CD4-positive, alpha-beta memory T cell (primary cell): ENCODE measurements at regions not wholly inside any gene's neighbourhood (a gene's known extent, or its start where the extent isn't known, plus 50 kb on each side); places are given as distances from the start of the nearest gene placed in this dataset.

Experiments used
- CTCF ChIA-PET: fragments of 350-600 bp; sonication (Branson Sonifier 250); formaldehyde crosslinking; loops from one replicate; lab custom pipeline; 2021; ENCODE audit warnings: inconsistent platforms; ENCODE audit not compliant: partially characterized antibody; lab: Charles Lee
- POLR2A ChIA-PET: fragments of 350-600 bp; sonication (Branson Sonifier 250); formaldehyde crosslinking; loops from one replicate; lab custom pipeline; 2021; ENCODE audit not compliant: partially characterized antibody; lab: Charles Lee
- DNase-seq, 5 donors: peaks; one replicate each; pipeline versions ENCODE4 v3.0.0 to v3.0.0-alpha.2; 2020 to 2022; ENCODE audit warnings: mixed read lengths in 1 of 5
- H3K27ac ChIP-seq: one replicate; pipeline ENCODE4 v1.7.0; 2013; ENCODE audit warnings: low read depth, low read length
- H3K27me3 ChIP-seq: 2 replicates; pipeline ENCODE4 v1.7.0; 2013; ENCODE audit warnings: mild to moderate bottlenecking, low read length, moderate library complexity; ENCODE audit not compliant: insufficient read depth
- H3K36me3 ChIP-seq: 2 replicates; pipeline ENCODE4 v1.7.0; 2013; ENCODE audit warnings: mild to moderate bottlenecking, low read length, moderate library complexity; ENCODE audit not compliant: insufficient read depth
- H3K4me1 ChIP-seq: 2 replicates; pipeline ENCODE4 v1.7.0; 2013; ENCODE audit warnings: mild to moderate bottlenecking, low read length, moderate library complexity; ENCODE audit not compliant: insufficient read depth
- H3K4me3 ChIP-seq, 2 donors: one replicate each; pipeline ENCODE4 v1.7.0; 2013; ENCODE audit warnings: low read length in 2 of 2, mild to moderate bottlenecking in 1 of 2
- H3K9me3 ChIP-seq, 2 donors: one replicate each; pipeline ENCODE4 v1.7.0; 2013; ENCODE audit warnings: low read length in 2 of 2, control low read depth in 1 of 2; ENCODE audit not compliant: control insufficient read depth in 1 of 2
- H3K27ac Mint-ChIP-seq, 7 donors: one replicate each; pipeline ENCODE4 v1.8.0; 2020 to 2021; ENCODE audit warnings: mixed read lengths in 7 of 7, mild to moderate bottlenecking in 6 of 7, inconsistent platforms in 3 of 7, moderate library complexity in 3 of 7
- H3K27me3 Mint-ChIP-seq, 2 donors: one replicate each; pipeline ENCODE4 v1.8.0; 2020 to 2021; ENCODE audit warnings: mixed read lengths in 2 of 2
- H3K36me3 Mint-ChIP-seq, 2 donors: one replicate each; pipeline ENCODE4 v1.8.0; 2020 to 2021; ENCODE audit warnings: mixed read lengths in 2 of 2, inconsistent platforms in 1 of 2, mild to moderate bottlenecking in 1 of 2
- H3K4me1 Mint-ChIP-seq, 4 donors: one replicate each; pipeline ENCODE4 v1.8.0; 2020 to 2021; ENCODE audit warnings: mixed read lengths in 4 of 4, mild to moderate bottlenecking in 1 of 4
- H3K4me3 Mint-ChIP-seq, 8 donors: one replicate each; pipeline ENCODE4 v1.8.0; 2020 to 2021; ENCODE audit warnings: mixed read lengths in 8 of 8, mild to moderate bottlenecking in 7 of 8, moderate library complexity in 6 of 8, inconsistent platforms in 3 of 8
- H3K9me3 Mint-ChIP-seq, 8 donors: one replicate each; pipeline ENCODE4 v1.8.0; 2020 to 2021; ENCODE audit warnings: mixed read lengths in 8 of 8, mild to moderate bottlenecking in 5 of 8, inconsistent platforms in 3 of 8, moderate library complexity in 1 of 8
- intact Hi-C: fragments of 100-400 bp; cut with micrococcal nuclease; formaldehyde crosslinking; loops from one replicate; pipeline ENCODE4 v1.15.1; 2023

- intact Hi-C loops: no loop called here
- DNase-seq: no peak
- H3K4me3 Mint-ChIP-seq: no peak overlapping the region
- no peaks in the 10 kb centered on the region for H3K36me3 Mint-ChIP-seq
- H3K27me3 Mint-ChIP-seq: peaks cover 2 to 4% of the 10 kb centered on the region in 2 donors
- CTCF ChIA-PET: no interaction called here
- no peaks in the 10 kb centered on the region for H3K9me3 Mint-ChIP-seq
- POLR2A ChIA-PET: no interaction called here
- Histone ChIP-seq H3K27ac (no peak overlapping the region), H3K9me3 (no peaks in the 10 kb centered on the region), H3K4me1 (no peaks in the 10 kb centered on the region), H3K27me3 (no peaks in the 10 kb centered on the region), H3K36me3 (no peaks in the 10 kb centered on the region), H3K4me3 (no peak overlapping the region)
- no peaks in the 10 kb centered on the region for H3K4me1 Mint-ChIP-seq
- no peak overlapping the region for H3K27ac Mint-ChIP-seq
Measured at GRCh38 chr12:28994179-28994715, 154.8 kb upstream of the FAR2 start.

- Histone ChIP-seq H3K27ac (no peak overlapping the region), H3K4me3 (no peak overlapping the region), H3K4me1 (no peaks in the 10 kb centered on the region), H3K9me3 (no peaks in the 10 kb centered on the region), H3K27me3 (no peaks in the 10 kb centered on the region), H3K36me3 (no peaks in the 10 kb centered on the region)
- Mint-ChIP-seq H3K36me3 (no peaks in the 10 kb centered on the region), H3K4me3 (no peak overlapping the region), H3K9me3 (peaks cover 0 to 2% (median 0%) of the 10 kb centered on the region in 8 donors), H3K27me3 (peaks cover 9 to 10% of the 10 kb centered on the region in 2 donors), H3K27ac (no peak overlapping the region), H3K4me1 (no peaks in the 10 kb centered on the region)
- CTCF ChIA-PET: no interaction called here
- POLR2A ChIA-PET: no interaction called here
- intact Hi-C loops: no loop called here
- no peak for DNase-seq
Measured at GRCh38 chr12:28996688-28997087, 152.4 kb upstream of the FAR2 start.

- peaks cover 11 to 12% of the 10 kb centered on the region in 2 donors for H3K27me3 Mint-ChIP-seq
- Histone ChIP-seq H3K27me3 (no peaks in the 10 kb centered on the region), H3K36me3 (no peaks in the 10 kb centered on the region), H3K27ac (no peak overlapping the region), H3K4me3 (no peak overlapping the region), H3K9me3 (no peaks in the 10 kb centered on the region), H3K4me1 (no peaks in the 10 kb centered on the region)
- no peak for DNase-seq
- H3K27ac Mint-ChIP-seq: no peak overlapping the region
- no peaks in the 10 kb centered on the region for H3K4me1 Mint-ChIP-seq
- intact Hi-C loops: no loop called here
- no peak overlapping the region for H3K4me3 Mint-ChIP-seq
- POLR2A ChIA-PET: no interaction called here
- H3K36me3 Mint-ChIP-seq: no peaks in the 10 kb centered on the region
- H3K9me3 Mint-ChIP-seq: peaks cover 0 to 2% (median 0%) of the 10 kb centered on the region in 8 donors
- CTCF ChIA-PET: no interaction called here
Measured at GRCh38 chr12:28998662-28999120, 150.4 kb upstream of the FAR2 start.

- Histone ChIP-seq H3K27me3 (no peaks in the 10 kb centered on the region), H3K9me3 (no peaks in the 10 kb centered on the region), H3K27ac (no peak overlapping the region), H3K36me3 (no peaks in the 10 kb centered on the region), H3K4me3 (no peak overlapping the region), H3K4me1 (no peaks in the 10 kb centered on the region)
- no peak overlapping the region for H3K27ac Mint-ChIP-seq
- no peak for DNase-seq
- no peak overlapping the region for H3K4me3 Mint-ChIP-seq
- ChIA-PET CTCF (no interaction called here), POLR2A (no interaction called here)
- H3K4me1 Mint-ChIP-seq: peaks cover 0 to 3% (median 0%) of the 10 kb centered on the region in 4 donors
- H3K27me3 Mint-ChIP-seq: peaks cover 12% of the 10 kb centered on the region in 2 donors
- H3K36me3 Mint-ChIP-seq: no peaks in the 10 kb centered on the region
- H3K9me3 Mint-ChIP-seq: peaks cover 0 to 2% (median 0%) of the 10 kb centered on the region in 8 donors
- intact Hi-C loops: no loop called here
Measured at GRCh38 chr12:29004066-29004935, 144.8 kb upstream of the FAR2 start.

GRCh38 chr12:29004936-29005304 lies 144.2 kb upstream of the FAR2 start:
- peaks cover 10 to 11% of the 10 kb centered on the region in 2 donors for H3K27me3 Mint-ChIP-seq
- peaks cover 0 to 2% (median 0%) of the 10 kb centered on the region in 8 donors for H3K9me3 Mint-ChIP-seq
- H3K9me3 ChIP-seq: no peaks in the 10 kb centered on the region
- no peaks in the 10 kb centered on the region for H3K36me3 ChIP-seq
- no peak overlapping the region for H3K27ac ChIP-seq
- no peaks in the 10 kb centered on the region for H3K27me3 ChIP-seq
- H3K4me3 ChIP-seq: no peak overlapping the region
- no peak for DNase-seq
- ChIA-PET CTCF (interaction anchor here (0.7 kb wide), 1 partner anchor 36 kb away, joined by 3 read pairs; no protein-coding TSS in a partner anchor), POLR2A (no interaction called here)
- no peaks in the 10 kb centered on the region for H3K4me1 ChIP-seq
- peaks cover 0 to 3% (median 0%) of the 10 kb centered on the region in 4 donors for H3K4me1 Mint-ChIP-seq
- intact Hi-C loops: no loop called here
- no peak overlapping the region for H3K4me3 Mint-ChIP-seq
- H3K36me3 Mint-ChIP-seq: no peaks in the 10 kb centered on the region
- no peak overlapping the region for H3K27ac Mint-ChIP-seq

- Histone ChIP-seq H3K4me3 (no peak overlapping the region), H3K27ac (no peak overlapping the region), H3K4me1 (no peaks in the 10 kb centered on the region), H3K27me3 (no peaks in the 10 kb centered on the region), H3K36me3 (no peaks in the 10 kb centered on the region), H3K9me3 (no peaks in the 10 kb centered on the region)
- Mint-ChIP-seq H3K4me3 (no peak overlapping the region), H3K4me1 (peaks cover 0 to 3% (median 0%) of the 10 kb centered on the region in 4 donors), H3K27ac (no peak overlapping the region), H3K27me3 (peaks cover 2 to 5% of the 10 kb centered on the region in 2 donors), H3K36me3 (no peaks in the 10 kb centered on the region), H3K9me3 (peaks cover 0 to 2% (median 0%) of the 10 kb centered on the region in 8 donors)
- ChIA-PET POLR2A (no interaction called here), CTCF (no interaction called here)
- intact Hi-C loops: no loop called here
- no peak for DNase-seq
Measured at GRCh38 chr12:29008786-29009185, 140.3 kb upstream of the FAR2 start.

GRCh38 chr12:29012673-29013072 lies 136.4 kb upstream of the FAR2 start:
- H3K4me3 ChIP-seq: no peak overlapping the region

More at GRCh38 chr12:29012673-29013072, 136.4 kb upstream of the FAR2 start:
- ChIA-PET POLR2A (no interaction called here), CTCF (no interaction called here)
- H3K4me1 ChIP-seq: no peaks in the 10 kb centered on the region
- H3K4me3 Mint-ChIP-seq: no peak overlapping the region
- H3K27ac Mint-ChIP-seq: no peak overlapping the region
- peaks cover 0 to 2% (median 0%) of the 10 kb centered on the region in 8 donors for H3K9me3 Mint-ChIP-seq
- H3K36me3 Mint-ChIP-seq: no peaks in the 10 kb centered on the region
- intact Hi-C loops: no loop called here
- no peak overlapping the region for H3K27ac ChIP-seq
- no peaks in the 10 kb centered on the region for H3K36me3 ChIP-seq
- H3K4me1 Mint-ChIP-seq: no peaks in the 10 kb centered on the region
- H3K27me3 Mint-ChIP-seq: peaks cover 0 to 1% of the 10 kb centered on the region in 2 donors
- no peaks in the 10 kb centered on the region for H3K27me3 ChIP-seq
- DNase-seq: no peak
- no peaks in the 10 kb centered on the region for H3K9me3 ChIP-seq
